ENCODE measurements at regions not wholly inside any gene's neighbourhood (a gene's known extent, or its start where the extent isn't known, plus 50 kb on each side); places are given as distances from the start of the nearest gene placed in this dataset.

GRCh38 chr5:124839371-124839998 lies 93.0 kb upstream of the ZNF608 start:
- no peak for DNase-seq (ENCODE audit: low read depth in 3 of 3)

GRCh38 chr5:124841829-124842712 lies 95.6 kb upstream of the ZNF608 start:
- no peak for DNase-seq (ENCODE audit: low read depth in 3 of 3)

- no peak for DNase-seq (ENCODE audit: low read depth in 3 of 3)
Observed at GRCh38 chr5:124842725-124843595, 96.5 kb upstream of the ZNF608 start.

- DNase-seq (ENCODE audit: low read depth in 3 of 3), result no peak
Observed at GRCh38 chr5:124843596-124843899, 97.1 kb upstream of the ZNF608 start.

GRCh38 chr5:124844371-124844920 lies 98.0 kb upstream of the ZNF608 start:
- no peak for DNase-seq (ENCODE audit: low read depth in 3 of 3)

- DNase-seq (ENCODE audit: low read depth in 3 of 3), result no peak
Observed at GRCh38 chr5:124847907-124848306, 101.5 kb upstream of the ZNF608 start.

GRCh38 chr5:124849774-124850173 lies 103.3 kb upstream of the ZNF608 start:
- DNase-seq (ENCODE audit: low read depth in 3 of 3), result no peak

GRCh38 chr5:124856726-124857125 lies 110.3 kb upstream of the ZNF608 start:
- no peak for DNase-seq (ENCODE audit: low read depth in 3 of 3)

- DNase-seq (ENCODE audit: low read depth in 3 of 3), result no peak
Observed at GRCh38 chr5:124858612-124859011, 112.2 kb upstream of the ZNF608 start.

GRCh38 chr5:124859027-124859426 lies 112.6 kb upstream of the ZNF608 start:
- no peak for DNase-seq (ENCODE audit: low read depth in 3 of 3)

GRCh38 chr5:124859556-124860290 lies 113.3 kb upstream of the ZNF608 start:
- DNase-seq (ENCODE audit: low read depth in 3 of 3), result no peak

GRCh38 chr5:124860291-124860655 lies 113.8 kb upstream of the ZNF608 start:
- no peak for DNase-seq (ENCODE audit: low read depth in 3 of 3)

- no peak for DNase-seq (ENCODE audit: low read depth in 3 of 3)
Observed at GRCh38 chr5:124865066-124865465, 118.6 kb upstream of the ZNF608 start.

GRCh38 chr5:124865603-124866354 lies 119.3 kb upstream of the ZNF608 start:
- DNase-seq (ENCODE audit: low read depth in 3 of 3), result no peak

GRCh38 chr5:124866355-124867136 lies 120.1 kb upstream of the ZNF608 start:
- DNase-seq (ENCODE audit: low read depth in 3 of 3), result no peak

- DNase-seq (ENCODE audit: low read depth in 3 of 3), result no peak
Observed at GRCh38 chr5:124867137-124867704, 120.8 kb upstream of the ZNF608 start.

- no peak for DNase-seq (ENCODE audit: low read depth in 3 of 3)
Observed at GRCh38 chr5:124868676-124869075, 122.2 kb upstream of the ZNF608 start.

- DNase-seq (ENCODE audit: low read depth in 3 of 3), result no peak
Observed at GRCh38 chr5:124869426-124870033, 123.1 kb upstream of the ZNF608 start.

- DNase-seq (ENCODE audit: low read depth in 3 of 3), result no peak
Observed at GRCh38 chr5:124870070-124870469, 123.6 kb upstream of the ZNF608 start.

Data from stimulated activated CD4-positive, alpha-beta T cell treated with anti-CD3 and anti-CD28 coated beads, TNF-alpha, amount 100 ng/mL, for 24 hours (primary cell).